ENCODE measurements at regions not wholly inside any gene's neighbourhood (a gene's known extent, or its start where the extent isn't known, plus 50 kb on each side); places are given as distances from the start of the nearest gene placed in this dataset.

DNA sequence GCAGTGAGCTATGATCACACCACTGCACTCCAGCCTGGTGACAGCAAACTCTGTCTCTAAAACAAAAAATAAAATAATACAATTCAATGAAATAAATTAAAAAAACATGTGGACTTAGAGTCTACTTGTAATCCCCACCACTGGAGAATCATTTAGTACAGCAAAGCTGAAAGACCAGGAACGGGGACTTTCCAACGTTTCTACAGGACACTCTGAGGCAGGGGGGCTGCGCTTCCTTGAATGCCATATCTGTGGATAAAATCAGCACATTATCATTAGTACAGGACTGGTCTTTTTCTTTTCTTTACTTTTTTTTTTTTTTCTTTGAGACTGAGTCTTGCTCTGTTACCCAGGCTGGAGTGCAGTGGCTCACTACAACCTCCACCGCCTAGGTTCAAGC, 124.8 kb downstream of the MXRA5 start:
- TF ChIP-seq, protein P1, sequence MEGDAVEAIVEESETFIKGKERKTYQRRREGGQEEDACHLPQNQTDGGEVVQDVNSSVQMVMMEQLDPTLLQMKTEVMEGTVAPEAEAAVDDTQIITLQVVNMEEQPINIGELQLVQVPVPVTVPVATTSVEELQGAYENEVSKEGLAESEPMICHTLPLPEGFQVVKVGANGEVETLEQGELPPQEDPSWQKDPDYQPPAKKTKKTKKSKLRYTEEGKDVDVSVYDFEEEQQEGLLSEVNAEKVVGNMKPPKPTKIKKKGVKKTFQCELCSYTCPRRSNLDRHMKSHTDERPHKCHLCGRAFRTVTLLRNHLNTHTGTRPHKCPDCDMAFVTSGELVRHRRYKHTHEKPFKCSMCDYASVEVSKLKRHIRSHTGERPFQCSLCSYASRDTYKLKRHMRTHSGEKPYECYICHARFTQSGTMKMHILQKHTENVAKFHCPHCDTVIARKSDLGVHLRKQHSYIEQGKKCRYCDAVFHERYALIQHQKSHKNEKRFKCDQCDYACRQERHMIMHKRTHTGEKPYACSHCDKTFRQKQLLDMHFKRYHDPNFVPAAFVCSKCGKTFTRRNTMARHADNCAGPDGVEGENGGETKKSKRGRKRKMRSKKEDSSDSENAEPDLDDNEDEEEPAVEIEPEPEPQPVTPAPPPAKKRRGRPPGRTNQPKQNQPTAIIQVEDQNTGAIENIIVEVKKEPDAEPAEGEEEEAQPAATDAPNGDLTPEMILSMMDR (IDR thresholded peaks at IDR 0.05): no peak
- TF ChIP-seq POLR2A (IDR thresholded peaks at IDR 0.05): no peak
